ENCODE measurements at regions not wholly inside any gene's neighbourhood (a gene's known extent, or its start where the extent isn't known, plus 50 kb on each side); places are given as distances from the start of the nearest gene placed in this dataset.

DNA sequence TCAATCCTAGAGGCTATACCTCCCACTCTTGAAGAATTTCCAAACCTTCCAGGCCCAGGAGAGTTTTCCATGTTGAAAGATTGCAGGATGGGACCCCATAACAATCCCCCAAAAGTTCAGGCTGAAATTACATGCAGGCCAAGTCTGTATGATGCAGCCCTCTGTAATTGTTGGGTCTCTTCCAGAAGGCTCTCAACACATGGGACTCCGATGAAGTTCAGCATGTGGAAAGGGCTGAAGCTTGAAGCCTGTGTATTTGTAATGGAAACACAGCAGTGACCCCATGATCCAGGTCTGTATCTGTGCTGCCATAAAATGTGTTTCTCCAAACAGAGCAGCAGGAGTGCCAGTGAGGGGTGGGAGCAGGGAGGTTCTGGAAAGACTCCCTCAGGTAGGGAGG lies 202.5 kb upstream of the LYPLAL1 start:
- TF ChIP-seq, protein P1, sequence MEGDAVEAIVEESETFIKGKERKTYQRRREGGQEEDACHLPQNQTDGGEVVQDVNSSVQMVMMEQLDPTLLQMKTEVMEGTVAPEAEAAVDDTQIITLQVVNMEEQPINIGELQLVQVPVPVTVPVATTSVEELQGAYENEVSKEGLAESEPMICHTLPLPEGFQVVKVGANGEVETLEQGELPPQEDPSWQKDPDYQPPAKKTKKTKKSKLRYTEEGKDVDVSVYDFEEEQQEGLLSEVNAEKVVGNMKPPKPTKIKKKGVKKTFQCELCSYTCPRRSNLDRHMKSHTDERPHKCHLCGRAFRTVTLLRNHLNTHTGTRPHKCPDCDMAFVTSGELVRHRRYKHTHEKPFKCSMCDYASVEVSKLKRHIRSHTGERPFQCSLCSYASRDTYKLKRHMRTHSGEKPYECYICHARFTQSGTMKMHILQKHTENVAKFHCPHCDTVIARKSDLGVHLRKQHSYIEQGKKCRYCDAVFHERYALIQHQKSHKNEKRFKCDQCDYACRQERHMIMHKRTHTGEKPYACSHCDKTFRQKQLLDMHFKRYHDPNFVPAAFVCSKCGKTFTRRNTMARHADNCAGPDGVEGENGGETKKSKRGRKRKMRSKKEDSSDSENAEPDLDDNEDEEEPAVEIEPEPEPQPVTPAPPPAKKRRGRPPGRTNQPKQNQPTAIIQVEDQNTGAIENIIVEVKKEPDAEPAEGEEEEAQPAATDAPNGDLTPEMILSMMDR (IDR thresholded peaks at IDR 0.05): no peak
- TF ChIP-seq EP300 (IDR thresholded peaks at IDR 0.05): no peak

Measured in ovary (tissue), 3 donors.